Colonic mucosa (tissue), 4 donors: ENCODE measurements at regions not wholly inside any gene's neighbourhood (a gene's known extent, or its start where the extent isn't known, plus 50 kb on each side); places are given as distances from the start of the nearest gene placed in this dataset.
A peak's percentile ranks its signal among the peaks of the same experiment; 100 is the strongest.

Source experiments
- DNase-seq: peaks from one replicate; pipeline ENCODE4 v3.0.0-alpha.2; 2020
- H3K27ac ChIP-seq: fragments of 200-600 bp; one replicate; pipeline ENCODE4 v1.8.0; 2021
- H3K27me3 ChIP-seq: fragments of 200-600 bp; one replicate; pipeline ENCODE4 v1.8.0; 2021
- H3K36me3 ChIP-seq: fragments of 200-600 bp; one replicate; pipeline ENCODE4 v1.8.0; 2021
- H3K4me1 ChIP-seq: fragments of 200-600 bp; one replicate; pipeline ENCODE4 v1.8.0; 2021; ENCODE audit warnings: mild to moderate bottlenecking
- H3K4me3 ChIP-seq: fragments of 200-600 bp; one replicate; pipeline ENCODE4 v1.8.0; 2021
- H3K9ac ChIP-seq, 2 donors: one replicate each; pipeline ENCODE4 v1.7.0; 2013; ENCODE audit warnings: control low read depth in 2 of 2, low read depth in 2 of 2, low read length in 2 of 2
- H3K9me3 ChIP-seq: fragments of 200-600 bp; one replicate; pipeline ENCODE4 v1.8.0; 2021
- intact Hi-C: fragments of 100-400 bp; cut with DNase I; formaldehyde crosslinking; loops from one replicate; pipeline ENCODE4 v1.14.1; 2022
- TF ChIP-seq, protein P1 (sequence below): fragments of 200-600 bp; IDR thresholded peaks from one replicate; pipeline ENCODE4 v1.8.0; 2022; ENCODE audit warnings: antibody characterized with exemption, mild to moderate bottlenecking
- donor health status: healthy.
- donor health status: DM: no; HTN: no; CAD: no.
- donor health status: DM: no; HTN: no; CAD: no.

DNA sequence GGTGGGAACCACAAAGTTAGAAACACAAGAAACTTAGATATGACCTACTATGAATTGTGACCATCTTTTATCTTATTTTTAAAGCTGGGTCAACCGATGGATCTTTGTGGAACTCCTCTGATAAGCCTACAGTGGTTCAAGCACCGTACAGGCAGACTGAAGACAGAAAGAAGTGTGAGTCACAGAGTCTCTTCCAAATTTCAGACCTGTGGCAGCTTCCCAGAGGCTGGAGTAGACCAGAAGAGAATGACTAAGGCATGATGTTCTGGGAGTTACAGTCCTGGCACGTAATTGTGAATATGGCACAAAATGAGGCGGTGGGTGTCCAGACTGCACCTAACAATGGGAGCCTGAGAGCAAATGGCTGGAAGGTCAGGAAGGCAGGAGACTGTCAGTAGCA is 70.0 kb downstream of the LMO4 start:
- Histone ChIP-seq H3K9me3 (no peaks in the 10 kb centered on the region), H3K27me3 (no peaks in the 10 kb centered on the region), H3K9ac (no peak overlapping the region), H3K4me3 (no peak overlapping the region), H3K4me1 (no peaks in the 10 kb centered on the region), H3K36me3 (no peaks in the 10 kb centered on the region), H3K27ac (no peak overlapping the region)
- intact Hi-C loops = no loop called here
- no peak for DNase-seq
- TF ChIP-seq, protein P1, sequence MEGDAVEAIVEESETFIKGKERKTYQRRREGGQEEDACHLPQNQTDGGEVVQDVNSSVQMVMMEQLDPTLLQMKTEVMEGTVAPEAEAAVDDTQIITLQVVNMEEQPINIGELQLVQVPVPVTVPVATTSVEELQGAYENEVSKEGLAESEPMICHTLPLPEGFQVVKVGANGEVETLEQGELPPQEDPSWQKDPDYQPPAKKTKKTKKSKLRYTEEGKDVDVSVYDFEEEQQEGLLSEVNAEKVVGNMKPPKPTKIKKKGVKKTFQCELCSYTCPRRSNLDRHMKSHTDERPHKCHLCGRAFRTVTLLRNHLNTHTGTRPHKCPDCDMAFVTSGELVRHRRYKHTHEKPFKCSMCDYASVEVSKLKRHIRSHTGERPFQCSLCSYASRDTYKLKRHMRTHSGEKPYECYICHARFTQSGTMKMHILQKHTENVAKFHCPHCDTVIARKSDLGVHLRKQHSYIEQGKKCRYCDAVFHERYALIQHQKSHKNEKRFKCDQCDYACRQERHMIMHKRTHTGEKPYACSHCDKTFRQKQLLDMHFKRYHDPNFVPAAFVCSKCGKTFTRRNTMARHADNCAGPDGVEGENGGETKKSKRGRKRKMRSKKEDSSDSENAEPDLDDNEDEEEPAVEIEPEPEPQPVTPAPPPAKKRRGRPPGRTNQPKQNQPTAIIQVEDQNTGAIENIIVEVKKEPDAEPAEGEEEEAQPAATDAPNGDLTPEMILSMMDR = no peak

DNA sequence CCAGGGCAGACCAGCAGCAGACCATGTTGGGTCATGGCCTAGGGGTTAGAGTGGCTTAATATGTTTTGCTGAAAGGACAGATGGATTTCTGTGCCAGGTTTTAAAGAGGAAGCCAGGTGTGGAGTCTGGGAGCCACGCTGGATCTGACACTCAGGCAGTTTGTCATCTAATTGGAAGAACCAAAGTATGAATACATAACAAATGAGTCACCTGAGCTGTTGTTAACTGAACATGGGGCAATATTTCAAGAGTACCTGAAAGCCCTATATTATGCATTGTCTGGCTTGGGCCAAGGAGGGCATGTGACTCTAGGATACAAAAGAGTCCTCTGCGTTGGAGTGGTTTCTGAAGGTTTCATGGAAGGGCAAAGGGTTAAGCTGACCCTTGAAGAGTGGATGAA is 70.6 kb downstream of the LMO4 start:
- no peaks in the 10 kb centered on the region for H3K4me1 ChIP-seq
- H3K36me3 ChIP-seq = no peaks in the 10 kb centered on the region
- no peak for DNase-seq
- TF ChIP-seq, protein P1 = no peak
- intact Hi-C loops = no loop called here
- H3K4me3 ChIP-seq = no peak overlapping the region
- H3K9me3 ChIP-seq = no peaks in the 10 kb centered on the region
- H3K9ac ChIP-seq = no peak overlapping the region
- no peaks in the 10 kb centered on the region for H3K27me3 ChIP-seq
- no peak overlapping the region for H3K27ac ChIP-seq

DNA sequence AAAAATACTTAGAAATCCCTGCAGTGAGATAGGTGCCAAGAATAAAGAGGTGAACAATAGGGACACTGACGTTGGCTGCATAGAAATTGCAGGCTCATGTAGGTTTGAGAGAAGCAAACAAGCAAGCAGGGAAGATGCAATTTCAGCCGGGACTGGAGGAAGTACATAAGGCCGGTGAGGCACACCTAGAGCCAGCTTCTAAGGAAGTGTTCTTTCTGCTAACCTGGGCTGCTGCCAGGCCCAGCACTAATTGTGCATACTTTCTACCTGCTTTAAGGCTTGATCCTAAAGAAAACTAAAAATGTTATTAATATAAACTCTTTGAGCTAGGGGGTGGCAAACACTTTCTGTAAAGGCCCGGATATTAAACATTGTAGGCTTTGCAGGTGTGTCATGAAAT is 71.0 kb downstream of the LMO4 start:
- Histone ChIP-seq H3K4me1 (no peaks in the 10 kb centered on the region), H3K9me3 (no peaks in the 10 kb centered on the region), H3K4me3 (no peak overlapping the region), H3K36me3 (no peaks in the 10 kb centered on the region), H3K9ac (no peak overlapping the region), H3K27ac (no peak overlapping the region), H3K27me3 (no peaks in the 10 kb centered on the region)
- intact Hi-C loops = no loop called here
- peak; percentile 49 for DNase-seq
- TF ChIP-seq, protein P1 = no peak

DNA sequence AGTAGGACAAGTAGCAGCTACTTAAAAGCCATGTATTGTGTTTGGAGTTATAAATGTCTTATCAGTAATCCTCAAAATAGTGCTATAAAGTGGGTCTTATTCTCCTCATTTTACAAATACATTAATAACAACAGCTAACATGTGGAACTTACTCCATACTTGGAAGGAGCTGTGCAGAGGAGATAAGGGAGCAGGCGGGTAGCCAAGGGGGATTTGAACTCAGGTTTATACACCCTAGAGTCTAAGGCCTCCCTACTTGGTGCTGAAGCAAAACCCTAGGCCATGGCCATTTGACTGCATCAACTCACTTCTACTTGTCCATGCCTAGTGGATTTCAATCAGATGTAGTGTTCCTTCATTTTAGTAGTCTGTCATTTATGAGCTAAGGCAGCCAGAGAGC is 72.1 kb downstream of the LMO4 start:
- Histone ChIP-seq H3K27me3 (no peaks in the 10 kb centered on the region), H3K36me3 (no peaks in the 10 kb centered on the region), H3K9ac (no peak overlapping the region), H3K4me3 (no peak overlapping the region), H3K27ac (no peak overlapping the region), H3K9me3 (no peaks in the 10 kb centered on the region), H3K4me1 (no peaks in the 10 kb centered on the region)
- TF ChIP-seq, protein P1 = no peak
- no peak for DNase-seq
- intact Hi-C loops = no loop called here

GRCh38 chr1:87402241-87403002 is 73.7 kb downstream of the LMO4 start:
- Histone ChIP-seq H3K9ac (no peak overlapping the region), H3K4me3 (no peak overlapping the region), H3K27me3 (no peaks in the 10 kb centered on the region), H3K4me1 (no peaks in the 10 kb centered on the region), H3K9me3 (no peaks in the 10 kb centered on the region), H3K36me3 (no peaks in the 10 kb centered on the region), H3K27ac (no peak overlapping the region)
- intact Hi-C loops = no loop called here
- DNase-seq = no peak
- TF ChIP-seq, protein P1 = no peak
